Astrocyte of the spinal cord (primary cell): ENCODE measurements at regions not wholly inside any gene's neighbourhood (a gene's known extent, or its start where the extent isn't known, plus 50 kb on each side); places are given as distances from the start of the nearest gene placed in this dataset.

Source experiments
- DNase-seq: peaks from one replicate; pipeline ENCODE4 v3.0.0; 2011; ENCODE audit warnings: low read depth, low spot score
- H3K4me3 ChIP-seq: 2 replicates; pipeline ENCODE4 v1.5.1; 2011; ENCODE audit warnings: low read depth, mild to moderate bottlenecking, low read length, moderate library complexity
- in situ Hi-C: cut with HindIII; loops from 2 replicates; pipeline ENCODE4 v1.10.0; 2017; ENCODE audit warnings: low sequenced_read_pairs
- TF ChIP-seq, protein P1 (sequence below): IDR thresholded peaks from 2 replicates; pipeline ENCODE4 v1.5.1; 2012; ENCODE audit warnings: low read depth, mild to moderate bottlenecking, low read length, inconsistent platforms

DNA sequence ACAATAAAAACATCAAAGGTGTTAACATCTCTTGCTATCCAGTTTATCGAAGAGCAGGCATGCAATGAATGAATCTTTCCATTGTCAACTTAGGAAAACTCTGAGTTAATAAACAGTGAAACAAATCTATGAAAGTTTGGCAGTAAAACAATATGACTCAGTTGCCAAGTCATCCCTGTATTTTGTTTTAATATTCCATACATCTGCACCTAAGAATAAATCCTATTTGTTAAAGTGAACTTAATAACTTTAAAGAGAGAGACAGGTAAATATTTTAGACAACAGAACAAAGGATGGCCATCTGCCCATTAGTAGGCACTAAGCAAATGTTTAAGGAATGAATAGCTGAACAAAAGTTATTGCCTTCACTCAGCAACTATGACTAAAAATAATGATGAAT, 700.5 kb upstream of the CELF2 start:
- no peak overlapping the region for H3K4me3 ChIP-seq
- in situ Hi-C loops: no loop called here
- TF ChIP-seq, protein P1, sequence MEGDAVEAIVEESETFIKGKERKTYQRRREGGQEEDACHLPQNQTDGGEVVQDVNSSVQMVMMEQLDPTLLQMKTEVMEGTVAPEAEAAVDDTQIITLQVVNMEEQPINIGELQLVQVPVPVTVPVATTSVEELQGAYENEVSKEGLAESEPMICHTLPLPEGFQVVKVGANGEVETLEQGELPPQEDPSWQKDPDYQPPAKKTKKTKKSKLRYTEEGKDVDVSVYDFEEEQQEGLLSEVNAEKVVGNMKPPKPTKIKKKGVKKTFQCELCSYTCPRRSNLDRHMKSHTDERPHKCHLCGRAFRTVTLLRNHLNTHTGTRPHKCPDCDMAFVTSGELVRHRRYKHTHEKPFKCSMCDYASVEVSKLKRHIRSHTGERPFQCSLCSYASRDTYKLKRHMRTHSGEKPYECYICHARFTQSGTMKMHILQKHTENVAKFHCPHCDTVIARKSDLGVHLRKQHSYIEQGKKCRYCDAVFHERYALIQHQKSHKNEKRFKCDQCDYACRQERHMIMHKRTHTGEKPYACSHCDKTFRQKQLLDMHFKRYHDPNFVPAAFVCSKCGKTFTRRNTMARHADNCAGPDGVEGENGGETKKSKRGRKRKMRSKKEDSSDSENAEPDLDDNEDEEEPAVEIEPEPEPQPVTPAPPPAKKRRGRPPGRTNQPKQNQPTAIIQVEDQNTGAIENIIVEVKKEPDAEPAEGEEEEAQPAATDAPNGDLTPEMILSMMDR: no peak
- DNase-seq: no peak

DNA sequence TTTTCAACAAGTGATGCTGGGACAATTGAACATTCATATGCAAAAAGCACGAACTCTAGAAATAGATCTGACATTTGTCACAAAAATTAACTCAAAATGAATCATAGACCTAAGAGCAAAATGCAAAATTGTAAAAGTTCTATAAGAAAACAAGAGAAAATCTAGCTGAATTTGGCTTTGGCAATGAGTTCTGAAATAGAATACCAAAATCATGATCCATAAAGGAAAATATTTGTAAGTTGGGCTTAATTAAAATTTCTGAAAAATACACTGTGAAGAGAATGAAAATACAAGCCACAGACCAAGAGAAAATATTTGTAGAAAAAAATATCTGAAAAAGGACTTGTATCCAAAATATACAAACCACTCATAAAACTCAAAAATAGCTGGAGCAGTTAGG, 698.8 kb upstream of the CELF2 start:
- DNase-seq: no peak
- no peak overlapping the region for H3K4me3 ChIP-seq
- in situ Hi-C loops: no loop called here
- TF ChIP-seq, protein P1: no peak

DNA sequence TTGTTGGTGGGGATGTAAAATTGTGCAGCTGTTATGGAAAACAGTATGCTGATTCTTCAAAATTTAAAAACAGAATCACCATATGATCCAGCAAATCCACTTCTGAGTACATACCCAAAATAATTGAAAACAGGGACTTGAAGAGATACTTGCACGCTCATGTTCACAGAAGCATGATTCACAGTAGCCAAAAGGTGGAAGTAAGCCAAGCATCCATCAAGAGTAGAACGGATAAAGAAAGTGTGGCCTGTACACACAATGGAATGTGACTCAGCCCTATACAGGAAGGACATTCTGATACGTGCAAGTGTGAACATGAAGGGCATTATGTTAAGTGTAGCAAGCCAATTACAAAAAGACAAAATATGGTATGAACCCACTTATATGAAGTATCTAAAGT, 696.7 kb upstream of the CELF2 start:
- no peak overlapping the region for H3K4me3 ChIP-seq
- TF ChIP-seq, protein P1: no peak
- peak; percentile 8 for DNase-seq
- in situ Hi-C loops: no loop called here

DNA sequence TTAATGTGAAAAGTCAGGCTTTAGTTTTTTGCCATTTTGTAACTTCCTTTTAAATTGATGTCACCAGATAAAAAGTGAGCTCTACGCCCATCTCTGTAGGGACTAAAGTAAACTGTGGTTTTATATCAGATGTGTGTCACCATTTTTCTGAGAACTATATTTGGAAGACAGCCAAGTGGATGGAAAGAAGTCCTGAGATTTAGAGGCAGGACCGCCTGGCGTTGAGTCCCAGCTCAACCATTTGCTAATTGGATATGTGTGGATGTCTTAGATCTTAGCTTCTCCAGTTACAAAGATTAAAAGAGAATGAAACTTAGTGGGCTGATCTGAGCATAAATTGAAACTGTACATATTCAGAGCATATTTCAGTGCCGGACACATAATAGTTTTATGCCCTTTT, 691.6 kb upstream of the CELF2 start:
- TF ChIP-seq, protein P1: no peak
- no peak overlapping the region for H3K4me3 ChIP-seq
- no peak for DNase-seq
- in situ Hi-C loops: no loop called here

DNA sequence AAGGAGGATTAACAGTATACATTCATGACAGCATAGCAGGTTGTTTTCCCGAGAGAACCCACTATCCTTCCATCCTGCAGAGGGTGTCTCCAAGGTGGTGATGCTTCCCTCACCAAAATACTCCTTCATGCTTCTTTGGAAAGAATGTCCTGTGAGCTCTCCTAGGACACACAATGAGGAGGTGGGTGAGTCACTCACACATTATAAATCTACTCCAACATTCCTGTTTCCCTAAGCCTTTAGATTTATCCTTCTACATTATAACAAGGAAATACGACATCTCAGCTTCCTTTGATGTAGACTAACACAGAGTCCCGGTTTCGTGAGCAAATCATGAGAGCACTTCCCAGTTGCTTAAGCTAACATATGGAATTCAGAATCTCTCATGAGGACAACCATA, 689.7 kb upstream of the CELF2 start:
- in situ Hi-C loops: no loop called here
- H3K4me3 ChIP-seq: no peak overlapping the region
- DNase-seq: no peak
- TF ChIP-seq, protein P1: no peak

DNA sequence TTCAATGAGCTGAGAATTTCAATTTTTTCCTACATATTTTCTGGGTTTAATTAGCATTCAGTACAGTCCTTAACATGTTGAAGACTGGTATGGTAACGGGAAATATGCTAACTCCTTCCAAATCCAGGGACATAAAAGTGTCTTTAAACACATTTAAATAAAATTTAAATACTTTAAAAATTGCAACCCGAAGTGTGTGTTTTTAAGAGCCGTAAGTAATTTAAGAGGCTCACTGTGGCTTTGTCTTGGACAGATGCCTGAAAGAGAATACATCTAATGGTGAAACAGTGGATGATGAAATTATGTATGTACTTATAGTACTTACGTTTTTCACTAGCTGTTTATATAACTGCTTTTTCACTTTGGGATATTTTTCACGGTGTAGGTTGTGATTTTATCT, 687.3 kb upstream of the CELF2 start:
- in situ Hi-C loops: no loop called here
- TF ChIP-seq, protein P1: no peak
- no peak for DNase-seq
- no peak overlapping the region for H3K4me3 ChIP-seq

DNA sequence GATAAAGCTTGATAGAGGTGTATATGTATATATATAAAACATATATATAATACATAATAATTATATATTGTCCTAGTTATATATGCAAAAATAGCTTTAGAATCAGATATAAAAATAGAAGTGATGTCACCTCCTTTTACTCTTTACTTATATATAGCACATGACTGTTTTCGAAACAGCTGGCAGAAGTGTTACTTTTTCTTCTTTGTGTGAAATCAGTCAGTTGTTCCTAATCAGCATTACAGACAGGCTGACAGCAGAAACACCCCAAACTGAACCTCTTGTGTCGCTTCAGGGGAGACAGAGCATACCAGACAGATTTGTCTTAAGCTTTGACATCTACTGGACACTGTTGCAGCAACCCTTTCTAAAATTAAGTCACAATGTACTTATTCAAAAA, 684.9 kb upstream of the CELF2 start:
- in situ Hi-C loops: no loop called here
- TF ChIP-seq, protein P1: no peak
- no peak overlapping the region for H3K4me3 ChIP-seq
- DNase-seq: no peak
